Ovary (tissue), 7 donors: ENCODE measurements at regions not wholly inside any gene's neighbourhood (a gene's known extent, or its start where the extent isn't known, plus 50 kb on each side); places are given as distances from the start of the nearest gene placed in this dataset.

Source experiments
- DNase-seq, 5 donors: peaks; one replicate each; pipeline ENCODE4 v3.0.0-alpha.2; 2019 to 2020
- H3K27ac ChIP-seq, 2 donors: fragments of 200-600 bp; one replicate each; pipeline versions ENCODE4 v1.5.1 to v1.8.0; 2019 to 2022
- H3K27me3 ChIP-seq: fragments of 200-600 bp; one replicate; pipeline ENCODE4 v1.8.0; 2022
- H3K36me3 ChIP-seq: fragments of 200-600 bp; sonication (generic); one replicate; pipeline ENCODE4 v1.5.1; 2019
- H3K4me1 ChIP-seq: one replicate; pipeline ENCODE4 v1.8.1; 2013; ENCODE audit warnings: mild to moderate bottlenecking, moderate library complexity; ENCODE audit not compliant: insufficient read depth
- H3K4me3 ChIP-seq: fragments of 200-600 bp; sonication (generic); one replicate; pipeline ENCODE4 v1.5.1; 2017
- H3K9me3 ChIP-seq, 2 donors: fragments of 200-600 bp in 1 of 2; sonication (generic) in 1 of 2; one replicate each; pipeline versions ENCODE4 v1.5.1 to v1.8.1; 2013 to 2019; ENCODE audit warnings: mild to moderate bottlenecking in 1 of 2, moderate library complexity in 1 of 2
- CTCF ChIP-seq, 3 donors: fragments of 450-650 bp in 2 of 3; fragments of 200-600 bp in 1 of 3; IDR thresholded peaks; one replicate each; pipeline versions ENCODE4 v1.5.1 to v1.8.0; 2016 to 2022; ENCODE audit warnings: antibody characterized with exemption in 3 of 3, mild to moderate bottlenecking in 1 of 3
- EP300 ChIP-seq: sonication (generic); formaldehyde crosslinking; IDR thresholded peaks from one replicate; pipeline ENCODE4 v1.6.1; 2017; ENCODE audit warnings: antibody characterized with exemption
- POLR2A ChIP-seq: fragments of 450-650 bp; IDR thresholded peaks from one replicate; pipeline ENCODE4 v1.6.1; 2017; ENCODE audit warnings: antibody characterized with exemption, mild to moderate bottlenecking, moderate library complexity
- WGBS, 3 donors: extraction: QIAGEN DNeasy Blood & Tissue Kit in 1 of 3; methylation state at CpG; one replicate each; pipeline versions ENCODE4 v1.1.5 to v1.1.7; 2013 to 2017; 5-methylcytosine and 5-hydroxymethylcytosine counted together
- intact Hi-C, 4 donors: fragments of 100-400 bp; cut with DNase I; formaldehyde crosslinking; loops; one replicate each; pipeline versions ENCODE4 v1.11.0 to v1.15.1; 2022 to 2023
- donor health status: DM: no; HTN: no; CAD: no; lungs with moderate emphysema.
- donor health status: DM: no; HTN: no; CAD: no.
- donor health status: Bipolar disorder and iron deficiency.
- donor health status: DM: no; HTN: no; CAD: no.
- donor health status: DM: yes; HTN: yes; CAD: no.

GRCh38 chr4:151599863-151600262 lies 160.9 kb downstream of the GATB start:
- Histone ChIP-seq H3K27me3 (no peaks in the 10 kb centered on the region), H3K36me3 (no peaks in the 10 kb centered on the region), H3K9me3 (no peaks in the 10 kb centered on the region), H3K4me3 (no peak overlapping the region), H3K27ac (no peak overlapping the region), H3K4me1 (no peaks in the 10 kb centered on the region)
- TF ChIP-seq EP300 (no peak), CTCF (IDR thresholded peaks at IDR 0.05) (no peak), POLR2A (no peak)
- WGBS, 3 donors = 93 to 97% (median 94%) methylated on average over 2 of the region's 2 CpGs
- DNase-seq = no peak
- intact Hi-C loops = no loop called here

GRCh38 chr4:151600432-151600831 lies 160.4 kb downstream of the GATB start:
- Histone ChIP-seq H3K4me3 (no peak overlapping the region), H3K27me3 (no peaks in the 10 kb centered on the region), H3K36me3 (no peaks in the 10 kb centered on the region), H3K27ac (no peak overlapping the region), H3K4me1 (no peaks in the 10 kb centered on the region), H3K9me3 (no peaks in the 10 kb centered on the region)
- intact Hi-C loops = no loop called here
- no peak for DNase-seq
- TF ChIP-seq POLR2A (no peak), CTCF (IDR thresholded peaks at IDR 0.05) (no peak), EP300 (no peak)
- 89 to 95% (median 91%) methylated on average over 3 of the region's 3 CpGs for WGBS, 3 donors

- no peaks in the 10 kb centered on the region for H3K27me3 ChIP-seq
- H3K27ac ChIP-seq = no peak overlapping the region
- no peaks in the 10 kb centered on the region for H3K4me1 ChIP-seq
- WGBS, 3 donors = 82 to 91% (median 85%) methylated on average over 2 of the region's 2 CpGs
- no peaks in the 10 kb centered on the region for H3K9me3 ChIP-seq
- intact Hi-C loops = no loop called here
- H3K36me3 ChIP-seq = no peaks in the 10 kb centered on the region
- no peak for DNase-seq
- TF ChIP-seq POLR2A (no peak), EP300 (no peak), CTCF (IDR thresholded peaks at IDR 0.05) (no peak)
- H3K4me3 ChIP-seq = no peak overlapping the region
These were observed 157.4 kb downstream of the GATB start for GRCh38 chr4:151603377-151603776.

GRCh38 chr4:151604238-151604637 lies 156.6 kb downstream of the GATB start:
- 62 to 82% (median 76%) methylated on average over 5 of the region's 5 CpGs for WGBS, 3 donors
- no peaks in the 10 kb centered on the region for H3K27me3 ChIP-seq
- intact Hi-C loops = no loop called here
- H3K27ac ChIP-seq = no peak overlapping the region
- H3K9me3 ChIP-seq = no peaks in the 10 kb centered on the region
- TF ChIP-seq CTCF (IDR thresholded peaks at IDR 0.05) (no peak), POLR2A (no peak), EP300 (no peak)
- no peaks in the 10 kb centered on the region for H3K36me3 ChIP-seq
- no peak overlapping the region for H3K4me3 ChIP-seq
- DNase-seq = no peak
- H3K4me1 ChIP-seq = no peaks in the 10 kb centered on the region

GRCh38 chr4:151605215-151605614 lies 155.6 kb downstream of the GATB start:
- Histone ChIP-seq H3K4me1 (no peaks in the 10 kb centered on the region), H3K36me3 (no peaks in the 10 kb centered on the region), H3K27me3 (no peaks in the 10 kb centered on the region), H3K9me3 (no peaks in the 10 kb centered on the region), H3K4me3 (no peak overlapping the region), H3K27ac (no peak overlapping the region)
- WGBS, 3 donors = 79 to 87% (median 84%) methylated on average over 2 of the region's 2 CpGs
- no peak for TF ChIP-seq EP300
- TF ChIP-seq CTCF (IDR thresholded peaks at IDR 0.05) = no peak
- intact Hi-C loops = no loop called here
- no peak for DNase-seq
